GM18505 (cell line): ENCODE measurements at regions not wholly inside any gene's neighbourhood (a gene's known extent, or its start where the extent isn't known, plus 50 kb on each side); places are given as distances from the start of the nearest gene placed in this dataset.

Experiments
- ATAC-seq: cut with Tn5 transposase; IDR thresholded peaks from one replicate; pipeline ENCODE4 v1.9.1; 2021; ENCODE audit not compliant: unreplicated experiment
- POLR2A ChIP-seq: IDR thresholded peaks from 4 replicates; pipeline ENCODE4 v1.6.1; 2011; ENCODE audit warnings: borderline replicate concordance; ENCODE audit not compliant: insufficient read depth, insufficient read length; ENCODE audit errors: extremely low read depth

- no peak for TF ChIP-seq POLR2A
- no peak for ATAC-seq
Measured at GRCh38 chr18:43420091-43420490, 142.8 kb upstream of the SYT4 start.

DNA sequence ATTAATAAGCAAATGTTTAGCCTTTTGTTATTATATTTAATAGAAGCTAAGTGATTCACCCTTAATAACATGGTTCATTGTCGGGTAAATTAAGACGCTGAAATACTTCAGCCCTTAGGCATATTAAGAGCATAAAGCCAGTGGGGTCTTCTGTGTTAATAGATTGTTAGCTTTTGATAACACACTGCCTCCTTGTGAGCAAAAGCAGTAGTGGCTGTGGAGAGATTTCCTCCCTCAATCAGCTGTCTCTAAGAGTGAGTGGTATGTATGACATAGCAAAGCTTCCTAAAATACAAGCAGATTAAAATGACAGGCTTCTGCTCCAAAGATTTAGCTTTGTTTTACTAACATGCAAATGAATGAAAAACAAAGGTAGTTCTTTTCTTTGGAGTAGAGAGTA is 143.7 kb upstream of the SYT4 start:
- ATAC-seq: no peak
- TF ChIP-seq POLR2A: no peak

- no peak for ATAC-seq
Measured at GRCh38 chr18:43422518-43422917, 145.2 kb upstream of the SYT4 start.

GRCh38 chr18:43435851-43436250 is 158.6 kb upstream of the SYT4 start:
- ATAC-seq: no peak
- no peak for TF ChIP-seq POLR2A

More at GRCh38 chr18:43422518-43422917, 145.2 kb upstream of the SYT4 start:
- TF ChIP-seq POLR2A: no peak

- TF ChIP-seq POLR2A: no peak
- ATAC-seq: no peak
Measured at GRCh38 chr18:43442131-43442530, 164.8 kb upstream of the SYT4 start.

GRCh38 chr18:43442571-43442970 is 165.3 kb upstream of the SYT4 start:
- no peak for TF ChIP-seq POLR2A
- ATAC-seq: no peak

DNA sequence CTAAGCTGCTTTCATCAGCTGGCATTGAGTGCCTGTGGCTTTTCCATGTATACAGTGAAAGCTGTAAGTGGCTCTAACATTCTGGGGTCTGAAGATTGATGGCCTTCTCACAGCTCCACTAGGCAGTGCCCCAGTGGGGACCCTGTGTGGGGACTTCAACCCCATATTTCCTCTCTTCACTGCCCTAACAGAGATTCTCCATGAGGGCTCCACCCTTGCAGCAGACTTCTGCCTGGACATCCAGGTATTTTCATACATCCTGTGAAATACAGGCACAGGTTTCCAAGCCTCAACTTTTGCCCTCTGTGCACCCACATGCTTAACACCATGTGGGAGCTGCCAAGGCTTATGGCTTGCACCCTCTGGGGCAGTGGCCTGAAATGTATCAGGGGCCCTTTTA is 188.2 kb upstream of the SYT4 start:
- no peak for ATAC-seq
- no peak for TF ChIP-seq POLR2A

- TF ChIP-seq POLR2A: no peak
- no peak for ATAC-seq
Measured at GRCh38 chr18:43471873-43472272, 194.6 kb upstream of the SYT4 start.

GRCh38 chr18:43481069-43481468 is 203.8 kb upstream of the SYT4 start:
- ATAC-seq: no peak
- TF ChIP-seq POLR2A: no peak

GRCh38 chr18:43482136-43482535 is 204.8 kb upstream of the SYT4 start:
- no peak for ATAC-seq
- no peak for TF ChIP-seq POLR2A

- no peak for TF ChIP-seq POLR2A
Measured at GRCh38 chr18:43482600-43482999, 205.3 kb upstream of the SYT4 start.

GRCh38 chr18:43484710-43485109 is 207.4 kb upstream of the SYT4 start:
- no peak for ATAC-seq
- TF ChIP-seq POLR2A: no peak

More at GRCh38 chr18:43482600-43482999, 205.3 kb upstream of the SYT4 start:
- ATAC-seq: no peak

DNA sequence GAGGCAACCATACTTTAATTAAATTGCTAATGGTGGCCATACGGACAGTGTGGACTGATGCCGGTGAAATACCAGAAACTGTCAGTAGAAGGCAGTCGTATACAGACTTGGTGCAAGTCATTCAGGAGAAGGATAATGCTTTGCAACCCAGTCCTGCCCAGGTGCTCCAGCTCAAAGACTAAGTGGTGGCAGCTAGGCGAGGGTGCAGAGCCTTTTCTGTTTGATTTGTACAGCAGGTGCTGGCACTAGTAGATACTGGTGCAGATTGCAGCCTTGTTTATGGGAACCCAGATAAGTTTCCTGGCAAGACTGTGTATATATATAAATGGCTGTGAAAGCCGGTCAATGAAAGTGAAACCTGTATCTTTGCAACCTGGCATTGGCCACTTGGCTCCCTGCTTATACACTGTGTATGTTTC is 208.3 kb upstream of the SYT4 start:
- ATAC-seq: no peak
- TF ChIP-seq POLR2A: no peak

- no peak for ATAC-seq
Measured at GRCh38 chr18:43486462-43486861, 209.2 kb upstream of the SYT4 start.

DNA sequence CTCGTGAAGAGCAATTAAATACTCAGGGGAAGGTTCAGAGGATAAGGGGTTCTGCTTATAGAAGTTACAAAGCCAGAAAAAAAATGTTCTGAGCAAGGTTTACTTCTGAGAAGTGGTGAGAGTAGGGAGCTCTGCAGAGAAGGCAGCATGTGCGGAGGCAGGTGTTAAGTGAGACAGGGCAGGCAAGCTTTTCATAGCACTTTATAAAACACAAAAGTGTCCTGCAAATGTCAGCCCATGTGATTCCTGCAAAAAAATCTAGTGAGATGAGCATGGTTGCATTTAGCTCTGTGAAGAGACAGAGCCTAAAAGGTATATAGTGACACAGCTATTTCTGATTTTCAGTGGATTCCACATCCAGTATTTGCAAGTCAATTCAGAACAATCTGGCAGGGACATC is 223.8 kb upstream of the SYT4 start:
- ATAC-seq: no peak
- no peak for TF ChIP-seq POLR2A

More at GRCh38 chr18:43486462-43486861, 209.2 kb upstream of the SYT4 start:
- no peak for TF ChIP-seq POLR2A

DNA sequence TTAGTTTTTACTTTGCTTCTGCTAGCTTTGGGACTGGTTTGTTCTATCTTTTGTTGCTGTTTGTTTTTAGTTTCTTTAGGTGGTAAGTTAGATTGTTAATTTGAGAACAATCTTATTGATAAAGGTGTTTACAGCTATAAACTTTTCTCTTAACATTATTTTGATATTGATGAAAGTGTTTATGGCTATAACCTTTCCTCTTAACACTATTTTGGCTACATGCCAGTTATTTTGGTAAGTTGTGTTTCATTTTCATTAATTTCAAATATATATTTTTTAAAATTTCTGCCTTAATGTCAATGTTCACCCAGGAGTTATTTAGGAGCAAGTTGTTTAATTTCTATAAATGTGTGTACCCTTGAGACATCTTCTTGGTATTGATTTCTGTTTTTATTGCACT is 229.6 kb upstream of the SYT4 start:
- TF ChIP-seq POLR2A: no peak
- no peak for ATAC-seq

DNA sequence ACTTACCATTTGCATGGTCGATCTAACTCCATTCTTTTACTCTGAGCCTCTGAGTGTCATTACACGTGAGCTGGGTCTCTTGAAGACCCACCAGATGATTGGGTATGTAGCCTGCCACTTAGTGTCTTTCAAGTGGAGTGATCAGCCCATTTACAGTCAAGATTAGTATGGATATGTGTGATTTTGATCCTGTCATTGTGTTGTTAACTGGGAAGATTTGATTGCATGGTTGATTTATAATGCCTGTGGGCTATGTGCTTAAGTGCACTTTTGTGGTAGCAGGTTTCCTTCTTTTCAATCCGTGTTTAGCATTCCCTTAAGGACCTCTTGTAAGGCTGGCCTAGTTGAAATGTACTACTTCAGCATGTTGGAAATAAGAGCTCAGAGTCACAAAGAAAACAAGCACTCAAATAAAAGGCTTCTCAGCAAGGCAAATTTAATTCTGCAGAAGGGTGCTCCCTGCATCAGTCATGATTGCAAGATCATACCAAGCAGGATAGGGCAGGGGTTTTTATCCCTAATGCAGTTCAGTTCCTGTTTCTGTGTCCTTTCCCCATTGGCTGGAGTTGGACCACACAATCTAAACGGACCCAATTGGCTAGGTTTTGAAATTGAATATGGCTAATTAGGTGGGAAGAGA is 230.7 kb upstream of the SYT4 start:
- no peak for ATAC-seq
- no peak for TF ChIP-seq POLR2A
